Activated T-cell treated with anti-CD3 and anti-CD28 coated beads, Interleukin-2, amount 50 U/mL, for 72 hours (primary cell): ENCODE measurements at regions not wholly inside any gene's neighbourhood (a gene's known extent, or its start where the extent isn't known, plus 50 kb on each side); places are given as distances from the start of the nearest gene placed in this dataset.

ENCODE experiments used
- ATAC-seq, 2 donors: fragments of 150-1000 bp; cut with Tn5 transposase; replicated peaks in 1 of 2; 2 replicates each; pipeline ENCODE4 v1.10.0; 2021; ENCODE audit warnings: moderate library complexity in 2 of 2, mild to moderate bottlenecking in 1 of 2
- DNase-seq, 2 donors: peaks; one replicate each; pipeline ENCODE4 v3.0.0; 2021 to 2022; ENCODE audit warnings: mixed read lengths in 1 of 2
- H3K27ac Mint-ChIP-seq: one replicate; pipeline ENCODE4 v1.8.0; 2022; ENCODE audit warnings: mild to moderate bottlenecking, moderate library complexity, mixed read lengths
- H3K27me3 Mint-ChIP-seq: one replicate; pipeline ENCODE4 v1.8.0; 2022; ENCODE audit warnings: low read depth, mixed read lengths
- H3K36me3 Mint-ChIP-seq, 2 donors: one replicate each; pipeline ENCODE4 v1.8.0; 2022; ENCODE audit warnings: mixed read lengths in 2 of 2, mild to moderate bottlenecking in 1 of 2; ENCODE audit not compliant: insufficient read depth in 2 of 2
- H3K4me1 Mint-ChIP-seq: one replicate; pipeline ENCODE4 v1.8.0; 2022; ENCODE audit warnings: low read depth, mixed read lengths
- H3K4me3 Mint-ChIP-seq, 2 donors: one replicate each; pipeline ENCODE4 v1.8.0; 2022; ENCODE audit warnings: mild to moderate bottlenecking in 2 of 2, mixed read lengths in 2 of 2, moderate library complexity in 2 of 2
- H3K9me3 Mint-ChIP-seq, 2 donors: one replicate each; pipeline ENCODE4 v1.8.0; 2022; ENCODE audit warnings: mixed read lengths in 2 of 2

GRCh38 chr4:121277194-121278105, 103.4 kb downstream of the QRFPR start:
- Mint-ChIP-seq H3K27me3 (peaks cover 35% of the 10 kb centered on the region), H3K36me3 (no peaks in the 10 kb centered on the region), H3K9me3 (peaks cover 0 to 3% of the 10 kb centered on the region in 2 donors), H3K27ac (no peak overlapping the region), H3K4me3 (no peak overlapping the region), H3K4me1 (peaks cover 24% of the 10 kb centered on the region)
- DNase-seq (no peak), ATAC-seq (no peak)

- Mint-ChIP-seq H3K4me1 (peaks cover 7% of the 10 kb centered on the region), H3K36me3 (no peaks in the 10 kb centered on the region), H3K4me3 (no peak overlapping the region), H3K27ac (no peak overlapping the region), H3K9me3 (peaks cover 0 to 3% of the 10 kb centered on the region in 2 donors), H3K27me3 (peaks cover 25% of the 10 kb centered on the region)
- DNase-seq (no peak), ATAC-seq (peak; percentile 40 to 68)
Measured at GRCh38 chr4:121273191-121273590, 107.6 kb downstream of the QRFPR start.

- Mint-ChIP-seq H3K9me3 (peaks cover 0 to 3% of the 10 kb centered on the region in 2 donors), H3K4me1 (peaks cover 7% of the 10 kb centered on the region), H3K36me3 (no peaks in the 10 kb centered on the region), H3K27me3 (peaks cover 22% of the 10 kb centered on the region), H3K27ac (peak overlapping the region; percentile 52), H3K4me3 (peak overlapping the region in 1 of 2 donors; percentile 54)
- peak; percentile 76 to 91 for ATAC-seq
- DNase-seq: no peak
Measured at GRCh38 chr4:121272526-121272925, 108.3 kb downstream of the QRFPR start.

- no peak for DNase-seq
Measured at GRCh38 chr4:121270389-121270788, 106.3 kb upstream of the TNIP3 start.

GRCh38 chr4:121269001-121269400, 104.9 kb upstream of the TNIP3 start:
- Mint-ChIP-seq H3K4me1 (peaks cover 7% of the 10 kb centered on the region), H3K36me3 (no peaks in the 10 kb centered on the region), H3K27me3 (no peaks in the 10 kb centered on the region), H3K9me3 (peaks cover 0 to 1% of the 10 kb centered on the region in 2 donors), H3K4me3 (no peak overlapping the region), H3K27ac (no peak overlapping the region)
- DNase-seq: no peak
- no peak for ATAC-seq

More at GRCh38 chr4:121270389-121270788, 106.3 kb upstream of the TNIP3 start:
- Mint-ChIP-seq H3K4me3 (no peak overlapping the region), H3K9me3 (peaks cover 0 to 3% of the 10 kb centered on the region in 2 donors), H3K27me3 (peaks cover 4% of the 10 kb centered on the region), H3K27ac (no peak overlapping the region), H3K4me1 (peaks cover 7% of the 10 kb centered on the region), H3K36me3 (no peaks in the 10 kb centered on the region)
- ATAC-seq: no peak

GRCh38 chr4:121266982-121267381, 102.9 kb upstream of the TNIP3 start:
- Mint-ChIP-seq H3K36me3 (no peaks in the 10 kb centered on the region), H3K27me3 (no peaks in the 10 kb centered on the region), H3K9me3 (peaks cover 0 to 2% of the 10 kb centered on the region in 2 donors), H3K27ac (no peak overlapping the region), H3K4me3 (no peak overlapping the region), H3K4me1 (no peaks in the 10 kb centered on the region)
- ATAC-seq (no peak), DNase-seq (no peak)

GRCh38 chr4:121256887-121257466, 92.9 kb upstream of the TNIP3 start:
- DNase-seq: peak; percentile 27 to 29
- H3K36me3 Mint-ChIP-seq: peaks cover 0 to 6% of the 10 kb centered on the region in 2 donors

GRCh38 chr4:121255986-121256750, 92.0 kb upstream of the TNIP3 start:
- DNase-seq: peak; percentile 64 to 77
- Mint-ChIP-seq H3K9me3 (peaks cover 0 to 3% of the 10 kb centered on the region in 2 donors), H3K4me3 (peak overlapping the region; percentile 58 to 74), H3K27ac (peak overlapping the region; percentile 95), H3K4me1 (peaks cover 65% of the 10 kb centered on the region), H3K27me3 (no peaks in the 10 kb centered on the region), H3K36me3 (peaks cover 0 to 6% of the 10 kb centered on the region in 2 donors)
- ATAC-seq: peak; percentile 94 to 97

More at GRCh38 chr4:121256887-121257466, 92.9 kb upstream of the TNIP3 start:
- Mint-ChIP-seq H3K4me1 (peaks cover 60% of the 10 kb centered on the region), H3K27me3 (no peaks in the 10 kb centered on the region), H3K9me3 (peaks cover 0 to 3% of the 10 kb centered on the region in 2 donors), H3K27ac (peak overlapping the region; percentile 95), H3K4me3 (peak overlapping the region; percentile 58 to 74)
- peak; percentile 34 to 54 for ATAC-seq

GRCh38 chr4:121253961-121254360, 89.8 kb upstream of the TNIP3 start:
- Mint-ChIP-seq H3K4me1 (peaks cover 80% of the 10 kb centered on the region), H3K9me3 (peaks cover 0 to 3% of the 10 kb centered on the region in 2 donors), H3K4me3 (peak overlapping the region in 1 of 2 donors; percentile 63), H3K27ac (peak overlapping the region; percentile 89), H3K36me3 (peaks cover 0 to 6% of the 10 kb centered on the region in 2 donors), H3K27me3 (no peaks in the 10 kb centered on the region)
- DNase-seq (no peak), ATAC-seq (peak in 1 of 2 donors; percentile 32)

GRCh38 chr4:121252224-121252806, 88.2 kb upstream of the TNIP3 start:
- Mint-ChIP-seq H3K4me3 (no peak overlapping the region), H3K4me1 (peaks cover 71% of the 10 kb centered on the region), H3K27ac (peak overlapping the region; percentile 17), H3K9me3 (peaks cover 0 to 3% of the 10 kb centered on the region in 2 donors), H3K27me3 (no peaks in the 10 kb centered on the region), H3K36me3 (peaks cover 0 to 6% of the 10 kb centered on the region in 2 donors)
- DNase-seq: peak; percentile 49 to 57
- no peak for ATAC-seq

- peaks cover 0 to 5% of the 10 kb centered on the region in 2 donors for H3K36me3 Mint-ChIP-seq
Measured at GRCh38 chr4:121248747-121249146, 84.6 kb upstream of the TNIP3 start.

GRCh38 chr4:121246698-121247097, 82.6 kb upstream of the TNIP3 start:
- H3K9me3 Mint-ChIP-seq: no peaks in the 10 kb centered on the region
- ATAC-seq (no peak), DNase-seq (no peak)
- no peak overlapping the region for H3K4me3 Mint-ChIP-seq
- peaks cover 41% of the 10 kb centered on the region for H3K4me1 Mint-ChIP-seq
- no peak overlapping the region for H3K27ac Mint-ChIP-seq
- no peaks in the 10 kb centered on the region for H3K27me3 Mint-ChIP-seq
- no peaks in the 10 kb centered on the region for H3K36me3 Mint-ChIP-seq

More at GRCh38 chr4:121248747-121249146, 84.6 kb upstream of the TNIP3 start:
- Mint-ChIP-seq H3K27me3 (no peaks in the 10 kb centered on the region), H3K4me3 (no peak overlapping the region), H3K27ac (no peak overlapping the region), H3K4me1 (peaks cover 49% of the 10 kb centered on the region), H3K9me3 (peaks cover 0 to 3% of the 10 kb centered on the region in 2 donors)
- DNase-seq: no peak
- ATAC-seq: no peak
